Erythroblast (primary cell): ENCODE measurements at regions not wholly inside any gene's neighbourhood (a gene's known extent, or its start where the extent isn't known, plus 50 kb on each side); places are given as distances from the start of the nearest gene placed in this dataset.

Experiments used
- GATA1 ChIP-seq: IDR thresholded peaks from 2 replicates; pipeline ENCODE4 v1.6.1; 2011; ENCODE audit warnings: low read depth, mild to moderate bottlenecking, control low read depth, low read length, moderate library complexity
- POLR2A ChIP-seq: IDR thresholded peaks from 2 replicates; pipeline ENCODE4 v1.6.1; 2011; ENCODE audit warnings: mild to moderate bottlenecking, low read length

GRCh38 chr7:13407911-13408310 is 581.6 kb downstream of the ETV1 start:
- TF ChIP-seq POLR2A (no peak), GATA1 (no peak)
